Mesothelial cell of epicardium (in vitro differentiated cells): ENCODE measurements at regions not wholly inside any gene's neighbourhood (a gene's known extent, or its start where the extent isn't known, plus 50 kb on each side); places are given as distances from the start of the nearest gene placed in this dataset.
A peak's percentile ranks its signal among the peaks of the same experiment; 100 is the strongest.
"Not testable (repeated sequence)": the region's sequence is repeated elsewhere in the genome, so short reads cannot be mapped to it uniquely, and the experiment has no call there.

ENCODE experiments used
- DNase-seq, 2 experiments: peaks; one replicate each; pipeline ENCODE4 v3.0.0; 2021; ENCODE audit warnings: low spot score in 2 of 2; ENCODE audit not compliant: unreplicated experiment in 2 of 2
- H3K27ac Mint-ChIP-seq: 2 replicates; pipeline ENCODE4 v1.8.0; 2021; ENCODE audit warnings: mixed read lengths
- H3K27me3 Mint-ChIP-seq: 2 replicates; pipeline ENCODE4 v1.8.0; 2021; ENCODE audit warnings: low read depth, mixed read lengths
- H3K36me3 Mint-ChIP-seq: 2 replicates; pipeline ENCODE4 v1.8.0; 2021; ENCODE audit warnings: mixed read lengths
- H3K4me1 Mint-ChIP-seq: 2 replicates; pipeline ENCODE4 v1.8.0; 2021; ENCODE audit warnings: mixed read lengths
- H3K4me3 Mint-ChIP-seq: 2 replicates; pipeline ENCODE4 v1.8.0; 2021; ENCODE audit warnings: mild to moderate bottlenecking, moderate library complexity, mixed read lengths
- H3K9me3 Mint-ChIP-seq: 2 replicates; pipeline ENCODE4 v1.8.0; 2021; ENCODE audit warnings: mixed read lengths
- CTCF ChIP-seq: fragments of 200-600 bp; sonication (generic); IDR thresholded peaks from one replicate; pipeline ENCODE4 v1.5.0; 2021; ENCODE audit warnings: antibody characterized with exemption; ENCODE audit not compliant: unreplicated experiment

DNA sequence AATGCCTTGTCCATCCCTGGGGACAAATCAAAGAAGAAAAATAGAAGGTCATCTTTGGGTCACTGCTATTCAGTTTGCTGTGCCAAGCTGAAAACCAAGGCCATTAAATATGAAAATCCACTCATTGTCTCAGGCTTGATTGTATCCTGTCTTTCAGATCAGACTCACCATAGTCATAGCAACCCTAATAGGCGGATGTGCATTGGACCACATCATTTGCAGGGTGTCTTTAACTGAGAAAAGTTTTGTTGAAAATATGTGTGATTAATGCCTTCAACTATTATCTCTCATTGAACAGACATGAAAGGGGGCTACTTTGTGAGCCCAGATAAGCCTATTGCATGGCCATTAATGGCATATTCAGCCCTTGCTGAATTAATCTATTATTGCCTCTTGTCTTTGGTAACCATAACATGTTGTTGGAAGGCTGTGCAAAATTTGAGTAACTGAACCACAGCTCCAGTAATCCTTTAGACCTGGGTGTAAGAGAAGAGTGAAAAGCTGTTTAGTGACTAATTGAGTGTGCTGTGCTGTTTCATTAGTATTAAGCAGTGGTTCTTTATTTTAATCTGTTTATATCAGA is 453.6 kb upstream of the EPHA5 start:
- H3K9me3 Mint-ChIP-seq, result no peaks in the 10 kb centered on the region
- H3K27ac Mint-ChIP-seq, result no peak overlapping the region
- no peaks in the 10 kb centered on the region for H3K4me1 Mint-ChIP-seq
- no peak overlapping the region for H3K4me3 Mint-ChIP-seq
- DNase-seq, result no peak
- TF ChIP-seq CTCF, result no peak
- H3K27me3 Mint-ChIP-seq, result peaks cover 2% of the 10 kb centered on the region
- H3K36me3 Mint-ChIP-seq, result no peaks in the 10 kb centered on the region

DNA sequence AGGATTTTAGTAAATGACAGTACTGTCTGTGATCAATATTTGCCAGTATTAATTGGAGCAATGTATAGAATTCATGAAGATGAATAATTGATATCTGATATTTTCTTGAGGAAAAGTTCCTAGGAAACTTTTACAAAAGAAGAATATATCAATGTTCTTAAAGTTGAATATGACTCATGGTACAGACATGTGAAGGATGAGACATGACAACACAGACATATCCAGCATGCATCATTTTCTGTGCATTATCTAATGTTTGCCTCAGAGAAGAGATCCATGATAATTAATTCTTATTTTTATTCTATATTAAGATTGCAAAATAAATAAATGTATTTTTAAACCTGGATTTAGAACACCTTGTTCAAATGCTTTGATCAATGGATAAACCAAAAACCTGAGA is 452.9 kb upstream of the EPHA5 start:
- DNase-seq, result no peak
- no peaks in the 10 kb centered on the region for H3K36me3 Mint-ChIP-seq
- no peak overlapping the region for H3K27ac Mint-ChIP-seq
- H3K4me3 Mint-ChIP-seq, result no peak overlapping the region
- no peaks in the 10 kb centered on the region for H3K4me1 Mint-ChIP-seq
- no peak for TF ChIP-seq CTCF
- H3K9me3 Mint-ChIP-seq, result no peaks in the 10 kb centered on the region
- H3K27me3 Mint-ChIP-seq, result no peaks in the 10 kb centered on the region

DNA sequence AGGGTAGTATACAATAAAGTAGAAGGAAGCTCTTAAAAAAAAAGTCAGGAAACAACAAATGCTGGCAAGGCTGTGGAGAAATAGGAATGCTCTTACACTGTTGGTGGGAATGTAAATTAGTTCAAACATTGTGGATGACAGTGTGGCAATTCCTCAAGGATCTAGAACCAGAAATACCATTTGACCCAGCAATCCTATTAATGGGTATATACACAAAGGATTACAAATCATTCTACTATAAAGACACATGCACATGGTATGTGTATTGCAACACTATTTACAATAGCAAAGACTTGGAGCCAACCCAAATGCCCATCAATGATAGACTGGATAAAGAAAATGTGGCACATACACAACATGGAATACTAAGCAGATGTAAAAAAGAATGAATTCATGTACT is 444.9 kb upstream of the EPHA5 start:
- not testable (repeated sequence) for H3K27me3 Mint-ChIP-seq, H3K36me3 Mint-ChIP-seq, H3K27ac Mint-ChIP-seq, H3K4me1 Mint-ChIP-seq, H3K4me3 Mint-ChIP-seq, DNase-seq
- H3K9me3 Mint-ChIP-seq, result peaks cover 25% of the 10 kb centered on the region

GRCh38 chr4:66108898-66109297 is 438.6 kb upstream of the EPHA5 start:
- no peaks in the 10 kb centered on the region for H3K36me3 Mint-ChIP-seq
- peaks cover 19% of the 10 kb centered on the region for H3K9me3 Mint-ChIP-seq
- peak; percentile 26 for TF ChIP-seq CTCF
- H3K4me1 Mint-ChIP-seq, result no peaks in the 10 kb centered on the region
- H3K27me3 Mint-ChIP-seq, result no peaks in the 10 kb centered on the region
- no peak overlapping the region for H3K4me3 Mint-ChIP-seq
- no peak overlapping the region for H3K27ac Mint-ChIP-seq
- DNase-seq, result no peak

DNA sequence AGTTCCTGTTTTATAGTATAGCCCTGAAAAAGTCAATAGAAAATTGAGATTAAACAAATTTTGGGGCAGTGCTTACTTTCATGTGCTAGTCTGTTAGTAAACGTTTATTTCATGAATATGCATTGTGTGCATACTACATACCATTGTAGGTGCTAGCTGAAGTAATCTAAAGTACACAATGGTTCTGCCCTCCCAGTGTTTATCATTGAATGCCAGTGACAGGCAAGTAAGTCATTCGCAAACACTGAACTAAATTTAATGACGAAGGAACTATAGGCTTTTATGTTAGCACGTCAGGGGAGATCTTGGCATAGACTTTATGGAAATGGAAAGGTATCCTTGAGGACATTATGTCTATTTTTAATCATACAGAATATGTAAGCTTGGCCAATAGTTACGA is 426.9 kb upstream of the EPHA5 start:
- Mint-ChIP-seq H3K27me3 (no peaks in the 10 kb centered on the region), H3K9me3 (peaks cover 10% of the 10 kb centered on the region), H3K27ac (no peak overlapping the region), H3K4me1 (no peaks in the 10 kb centered on the region), H3K4me3 (no peak overlapping the region), H3K36me3 (no peaks in the 10 kb centered on the region)
- no peak for TF ChIP-seq CTCF
- DNase-seq, result no peak

- H3K4me3 Mint-ChIP-seq, result no peak overlapping the region
- H3K9me3 Mint-ChIP-seq, result peaks cover 22% of the 10 kb centered on the region
- H3K4me1 Mint-ChIP-seq, result no peaks in the 10 kb centered on the region
- TF ChIP-seq CTCF, result no peak
- no peaks in the 10 kb centered on the region for H3K36me3 Mint-ChIP-seq
- no peak for DNase-seq
- H3K27me3 Mint-ChIP-seq, result no peaks in the 10 kb centered on the region
- H3K27ac Mint-ChIP-seq, result no peak overlapping the region
Observed at GRCh38 chr4:66095065-66095464, 424.8 kb upstream of the EPHA5 start.
